ENCODE measurements at regions not wholly inside any gene's neighbourhood (a gene's known extent, or its start where the extent isn't known, plus 50 kb on each side); places are given as distances from the start of the nearest gene placed in this dataset.

GRCh38 chr7:32177232-32177631, 107.0 kb upstream of the PDE1C start:
- Histone ChIP-seq H3K9me3 (ENCODE audit: control insufficient read depth, low read length) (no peaks in the 10 kb centered on the region), H2AFZ (no peak overlapping the region), H3K27me3 (ENCODE audit: control insufficient read depth, insufficient read depth, low read length) (no peaks in the 10 kb centered on the region), H3K36me3 (ENCODE audit: control insufficient read depth, insufficient read depth, low read length) (no peaks in the 10 kb centered on the region), H3K4me1 (no peaks in the 10 kb centered on the region), H3K27ac (no peak overlapping the region), H3K4me2 (ENCODE audit: low read length) (no peak overlapping the region), H3K4me3 (ENCODE audit: low read depth, low read length) (no peak overlapping the region), H3K9ac (no peak overlapping the region), H3K79me2 (no peaks in the 10 kb centered on the region)
- TF ChIP-seq CTCF (IDR thresholded peaks at IDR 0.05) = no peak

- no peak overlapping the region for H3K4me2 ChIP-seq (ENCODE audit: low read length)
- H3K9ac ChIP-seq = no peak overlapping the region
- no peaks in the 10 kb centered on the region for H3K79me2 ChIP-seq
- TF ChIP-seq CTCF (IDR thresholded peaks at IDR 0.05) = no peak
- H3K27me3 ChIP-seq (ENCODE audit: control insufficient read depth, insufficient read depth, low read length) = no peaks in the 10 kb centered on the region
- no peak overlapping the region for H3K4me3 ChIP-seq (ENCODE audit: low read depth, low read length)
- H3K27ac ChIP-seq = no peak overlapping the region
- H3K9me3 ChIP-seq (ENCODE audit: control insufficient read depth, low read length) = no peaks in the 10 kb centered on the region
- no peaks in the 10 kb centered on the region for H3K4me1 ChIP-seq
- H3K36me3 ChIP-seq (ENCODE audit: control insufficient read depth, insufficient read depth, low read length) = no peaks in the 10 kb centered on the region
- H2AFZ ChIP-seq = no peak overlapping the region
These were observed 104.9 kb upstream of the PDE1C start for GRCh38 chr7:32175099-32175498.

GRCh38 chr7:32171248-32171647, 101.0 kb upstream of the PDE1C start:
- H3K9me3 ChIP-seq (ENCODE audit: control insufficient read depth, low read length) = no peaks in the 10 kb centered on the region
- TF ChIP-seq CTCF (IDR thresholded peaks at IDR 0.05) = no peak
- H2AFZ ChIP-seq = no peak overlapping the region
- H3K9ac ChIP-seq = no peak overlapping the region
- no peaks in the 10 kb centered on the region for H3K36me3 ChIP-seq (ENCODE audit: control insufficient read depth, insufficient read depth, low read length)
- H3K79me2 ChIP-seq = no peaks in the 10 kb centered on the region
- H3K4me3 ChIP-seq (ENCODE audit: low read depth, low read length) = no peak overlapping the region
- H3K27me3 ChIP-seq (ENCODE audit: control insufficient read depth, insufficient read depth, low read length) = no peaks in the 10 kb centered on the region
- no peak overlapping the region for H3K4me2 ChIP-seq (ENCODE audit: low read length)
- H3K4me1 ChIP-seq = no peaks in the 10 kb centered on the region
- no peak overlapping the region for H3K27ac ChIP-seq

- TF ChIP-seq CTCF (IDR thresholded peaks at IDR 0.05) = no peak
These were observed 100.6 kb upstream of the PDE1C start for GRCh38 chr7:32170838-32171237.

DNA sequence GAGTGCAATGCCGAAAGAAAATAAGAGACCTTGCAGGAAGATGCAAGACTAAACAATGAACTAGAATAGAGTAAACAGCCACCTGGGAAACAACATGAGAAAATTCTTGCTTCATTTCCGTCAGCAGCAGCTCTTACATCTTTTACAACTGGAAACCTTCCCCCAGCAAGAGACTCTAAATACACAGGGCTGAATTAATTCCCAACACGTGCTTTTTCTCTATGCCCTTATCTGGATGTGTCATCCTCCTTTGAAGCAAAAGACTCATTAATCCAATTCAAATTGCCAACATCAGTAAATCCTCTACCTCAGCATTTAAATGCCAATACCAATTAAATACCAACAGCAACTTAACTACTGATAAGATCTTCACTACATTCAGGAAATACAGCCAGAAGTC, 99.0 kb upstream of the PDE1C start:
- no peaks in the 10 kb centered on the region for H3K27me3 ChIP-seq (ENCODE audit: control insufficient read depth, insufficient read depth, low read length)
- H3K4me3 ChIP-seq (ENCODE audit: low read depth, low read length) = no peak overlapping the region
- no peaks in the 10 kb centered on the region for H3K9me3 ChIP-seq (ENCODE audit: control insufficient read depth, low read length)
- no peak overlapping the region for H3K9ac ChIP-seq
- no peaks in the 10 kb centered on the region for H3K79me2 ChIP-seq
- TF ChIP-seq CTCF (IDR thresholded peaks at IDR 0.05) = no peak
- no peak overlapping the region for H2AFZ ChIP-seq
- no peak overlapping the region for H3K4me2 ChIP-seq (ENCODE audit: low read length)
- no peak overlapping the region for H3K27ac ChIP-seq
- H3K36me3 ChIP-seq (ENCODE audit: control insufficient read depth, insufficient read depth, low read length) = no peaks in the 10 kb centered on the region
- H3K4me1 ChIP-seq = no peaks in the 10 kb centered on the region

More at GRCh38 chr7:32170838-32171237, 100.6 kb upstream of the PDE1C start:
- H3K27ac ChIP-seq = no peak overlapping the region
- no peak overlapping the region for H3K4me3 ChIP-seq (ENCODE audit: low read depth, low read length)
- H3K36me3 ChIP-seq (ENCODE audit: control insufficient read depth, insufficient read depth, low read length) = no peaks in the 10 kb centered on the region
- H3K79me2 ChIP-seq = no peaks in the 10 kb centered on the region
- no peaks in the 10 kb centered on the region for H3K9me3 ChIP-seq (ENCODE audit: control insufficient read depth, low read length)
- H2AFZ ChIP-seq = no peak overlapping the region
- no peaks in the 10 kb centered on the region for H3K4me1 ChIP-seq
- H3K4me2 ChIP-seq (ENCODE audit: low read length) = no peak overlapping the region
- no peak overlapping the region for H3K9ac ChIP-seq
- no peaks in the 10 kb centered on the region for H3K27me3 ChIP-seq (ENCODE audit: control insufficient read depth, insufficient read depth, low read length)
